ENCODE measurements at regions not wholly inside any gene's neighbourhood (a gene's known extent, or its start where the extent isn't known, plus 50 kb on each side); places are given as distances from the start of the nearest gene placed in this dataset.

- H3K27me3 ChIP-seq (ENCODE audit: insufficient read depth, low read length, poor library complexity) = peaks cover 2% of the 10 kb centered on the region
- TF ChIP-seq EZH2 (IDR thresholded peaks at IDR 0.05; ENCODE audit: borderline replicate concordance, low read depth, low read length, severe bottlenecking) (no peak), CTCF (IDR thresholded peaks at IDR 0.05; ENCODE audit: borderline replicate concordance, extremely low read depth, low read length, poor library complexity, severe bottlenecking) (no peak)
- H3K4me3 ChIP-seq (ENCODE audit: low read depth in 1 of 2, low read length in 2 of 2) = no peak overlapping the region
- no peak for DNase-seq
- no peak overlapping the region for H2AFZ ChIP-seq (ENCODE audit: low read depth, low read length)
- H3K79me2 ChIP-seq (ENCODE audit: insufficient read depth, low read length) = no peaks in the 10 kb centered on the region
- H3K4me2 ChIP-seq (ENCODE audit: insufficient read depth, low read length) = no peak overlapping the region
- no peak for ATAC-seq (ENCODE audit: insufficient read depth, low read depth)
- no peak overlapping the region for H3K9ac ChIP-seq (ENCODE audit: low read depth, low read length)
- H3K27ac ChIP-seq (ENCODE audit: low read length) = no peak overlapping the region
- no peaks in the 10 kb centered on the region for H3K9me3 ChIP-seq (ENCODE audit: insufficient read depth, low read length, severe bottlenecking)
- no peaks in the 10 kb centered on the region for H3K36me3 ChIP-seq (ENCODE audit: insufficient read depth, low read length)
- H3K4me1 ChIP-seq (ENCODE audit: insufficient read depth, low read length) = no peaks in the 10 kb centered on the region
- no peaks in the 10 kb centered on the region for H4K20me1 ChIP-seq (ENCODE audit: insufficient read depth, low read length)
These were observed 221.9 kb downstream of the IRX2 start for GRCh38 chr5:2529371-2530092.

GRCh38 chr5:2525351-2525750 is 226.1 kb downstream of the IRX2 start:
- H3K27me3 ChIP-seq (ENCODE audit: insufficient read depth, low read length, poor library complexity) = peaks cover 2% of the 10 kb centered on the region
- ATAC-seq (ENCODE audit: insufficient read depth, low read depth) (no peak), DNase-seq (no peak)
- no peak overlapping the region for H3K27ac ChIP-seq (ENCODE audit: low read length)
- H3K79me2 ChIP-seq (ENCODE audit: insufficient read depth, low read length) = no peaks in the 10 kb centered on the region
- no peak overlapping the region for H3K4me3 ChIP-seq (ENCODE audit: low read depth in 1 of 2, low read length in 2 of 2)
- H3K4me2 ChIP-seq (ENCODE audit: insufficient read depth, low read length) = no peak overlapping the region
- H3K4me1 ChIP-seq (ENCODE audit: insufficient read depth, low read length) = no peaks in the 10 kb centered on the region
- no peak overlapping the region for H2AFZ ChIP-seq (ENCODE audit: low read depth, low read length)
- H3K9ac ChIP-seq (ENCODE audit: low read depth, low read length) = no peak overlapping the region
- H4K20me1 ChIP-seq (ENCODE audit: insufficient read depth, low read length) = no peaks in the 10 kb centered on the region
- H3K9me3 ChIP-seq (ENCODE audit: insufficient read depth, low read length, severe bottlenecking) = no peaks in the 10 kb centered on the region
- TF ChIP-seq CTCF (IDR thresholded peaks at IDR 0.05; ENCODE audit: borderline replicate concordance, extremely low read depth, low read length, poor library complexity, severe bottlenecking) = no peak
- no peak for TF ChIP-seq EZH2 (IDR thresholded peaks at IDR 0.05; ENCODE audit: borderline replicate concordance, low read depth, low read length, severe bottlenecking)
- H3K36me3 ChIP-seq (ENCODE audit: insufficient read depth, low read length) = no peaks in the 10 kb centered on the region

GRCh38 chr5:2524620-2525019 is 226.9 kb downstream of the IRX2 start:
- DNase-seq (no peak), ATAC-seq (ENCODE audit: insufficient read depth, low read depth) (no peak)
- no peaks in the 10 kb centered on the region for H3K9me3 ChIP-seq (ENCODE audit: insufficient read depth, low read length, severe bottlenecking)
- TF ChIP-seq EZH2 (IDR thresholded peaks at IDR 0.05; ENCODE audit: borderline replicate concordance, low read depth, low read length, severe bottlenecking) (no peak), CTCF (IDR thresholded peaks at IDR 0.05; ENCODE audit: borderline replicate concordance, extremely low read depth, low read length, poor library complexity, severe bottlenecking) (no peak)
- H3K4me3 ChIP-seq (ENCODE audit: low read depth in 1 of 2, low read length in 2 of 2) = no peak overlapping the region
- H3K36me3 ChIP-seq (ENCODE audit: insufficient read depth, low read length) = no peaks in the 10 kb centered on the region
- H3K79me2 ChIP-seq (ENCODE audit: insufficient read depth, low read length) = no peaks in the 10 kb centered on the region
- peaks cover 2% of the 10 kb centered on the region for H3K27me3 ChIP-seq (ENCODE audit: insufficient read depth, low read length, poor library complexity)
- H3K27ac ChIP-seq (ENCODE audit: low read length) = no peak overlapping the region
- H3K4me2 ChIP-seq (ENCODE audit: insufficient read depth, low read length) = no peak overlapping the region
- H4K20me1 ChIP-seq (ENCODE audit: insufficient read depth, low read length) = no peaks in the 10 kb centered on the region
- no peak overlapping the region for H3K9ac ChIP-seq (ENCODE audit: low read depth, low read length)
- H2AFZ ChIP-seq (ENCODE audit: low read depth, low read length) = no peak overlapping the region
- no peaks in the 10 kb centered on the region for H3K4me1 ChIP-seq (ENCODE audit: insufficient read depth, low read length)

Data from DND-41 (cell line).